ENCODE measurements at regions not wholly inside any gene's neighbourhood (a gene's known extent, or its start where the extent isn't known, plus 50 kb on each side); places are given as distances from the start of the nearest gene placed in this dataset.

DNA sequence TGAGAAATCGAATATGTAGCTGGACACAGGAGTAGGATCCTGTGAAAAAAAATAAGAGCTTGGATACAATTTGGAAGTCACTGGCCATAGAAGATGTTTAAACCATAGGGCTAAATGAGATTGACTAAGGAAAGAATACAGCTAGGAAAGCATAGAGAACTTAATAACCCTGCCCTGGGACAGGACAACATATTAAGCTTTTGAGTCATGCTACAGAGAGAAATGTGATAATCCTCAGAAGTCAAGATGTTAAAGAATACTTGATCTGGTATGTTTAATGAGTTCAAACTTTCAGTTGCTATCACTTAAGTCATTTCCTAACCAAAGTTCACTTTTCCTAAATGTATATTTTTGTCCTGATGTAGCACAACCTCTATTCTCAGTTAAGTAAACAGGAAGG lies 154.6 kb upstream of the TSHZ2 start:
- FAIRE-seq = no peak

DNA sequence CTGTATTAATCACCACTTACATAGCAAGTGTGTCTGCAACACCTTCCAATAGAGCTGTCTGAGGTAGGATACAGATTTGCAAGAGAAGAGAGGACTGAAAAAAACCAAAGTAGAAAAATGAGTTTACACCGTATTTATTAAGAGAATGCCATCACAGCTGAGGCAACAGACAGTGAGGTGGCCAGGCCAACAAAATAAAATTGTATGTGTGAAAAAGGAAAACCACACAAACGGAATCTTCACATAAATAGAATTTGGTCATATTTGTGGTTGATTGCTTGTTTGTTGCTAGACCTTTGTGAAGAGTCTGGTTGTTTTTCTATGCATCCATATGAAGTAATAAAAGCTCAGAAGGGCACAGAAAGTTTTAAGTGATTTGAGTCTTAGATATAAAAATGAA lies 157.8 kb upstream of the TSHZ2 start:
- FAIRE-seq = no peak

DNA sequence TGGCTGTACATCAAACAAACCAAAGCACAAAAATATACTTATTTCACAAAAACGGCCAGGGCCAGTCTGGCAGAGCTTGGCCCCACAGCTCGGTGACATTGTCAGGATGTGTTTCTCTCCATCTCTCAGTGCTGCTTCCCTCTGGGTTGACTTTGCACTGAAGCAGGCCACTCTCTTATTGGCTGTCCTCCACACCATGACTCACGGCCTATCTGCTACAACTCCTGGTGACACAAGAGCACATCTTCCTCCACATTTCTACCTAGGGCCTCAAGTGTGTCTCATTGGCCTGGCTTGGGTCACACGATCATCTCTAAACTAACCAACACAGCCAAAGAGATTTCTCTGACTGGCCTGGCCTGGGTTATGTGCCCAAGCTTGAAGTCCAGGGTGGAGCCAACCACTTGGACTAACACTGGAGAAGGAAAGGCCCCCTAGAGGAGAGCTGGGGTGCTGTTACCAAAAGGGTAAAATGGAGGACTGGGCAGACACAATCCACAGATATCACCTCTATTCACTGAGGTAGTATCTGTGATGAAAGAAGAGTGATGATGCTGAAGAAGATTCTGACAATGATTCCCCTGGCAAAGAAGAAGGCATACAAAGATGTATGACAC lies 159.8 kb upstream of the TSHZ2 start:
- FAIRE-seq = no peak

DNA sequence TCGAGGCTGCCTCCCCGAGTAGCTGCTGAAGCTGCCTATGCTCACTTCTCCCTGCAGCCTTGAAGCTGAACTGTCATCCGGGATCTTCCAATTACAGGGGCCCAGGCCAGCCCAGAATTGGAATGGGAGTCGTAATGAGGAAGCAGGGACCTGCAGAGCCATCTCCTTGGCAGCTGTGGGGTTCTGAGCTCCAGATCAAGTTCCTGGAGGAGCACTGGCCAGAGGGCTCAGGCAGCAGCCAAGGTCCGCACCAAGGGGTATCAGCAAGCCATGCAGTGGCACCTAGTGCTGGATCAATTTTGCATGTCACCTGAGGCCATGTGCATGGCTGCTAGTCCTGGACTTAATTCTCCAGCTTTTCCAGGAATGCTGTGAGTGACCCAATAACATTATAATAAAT lies 163.2 kb upstream of the TSHZ2 start:
- no peak for FAIRE-seq

DNA sequence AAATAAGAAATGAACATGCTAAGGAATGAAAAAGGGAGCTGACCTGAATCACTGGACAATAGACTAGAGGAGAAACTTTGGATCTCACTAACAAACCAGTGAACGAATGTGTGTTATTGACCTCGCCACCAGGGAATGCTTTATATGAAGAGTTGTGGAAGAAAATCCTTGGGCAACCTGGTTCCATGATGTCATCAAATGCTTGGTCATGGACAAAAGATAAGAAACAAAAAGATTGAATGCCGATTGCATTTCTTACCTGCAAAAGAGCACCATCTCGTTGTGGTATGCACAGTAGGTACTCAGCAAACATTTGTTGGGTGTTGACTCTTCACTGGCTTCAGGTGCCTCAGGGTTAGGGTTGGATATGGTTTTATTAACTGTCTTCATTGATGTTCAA lies 165.2 kb upstream of the TSHZ2 start:
- FAIRE-seq = no peak

DNA sequence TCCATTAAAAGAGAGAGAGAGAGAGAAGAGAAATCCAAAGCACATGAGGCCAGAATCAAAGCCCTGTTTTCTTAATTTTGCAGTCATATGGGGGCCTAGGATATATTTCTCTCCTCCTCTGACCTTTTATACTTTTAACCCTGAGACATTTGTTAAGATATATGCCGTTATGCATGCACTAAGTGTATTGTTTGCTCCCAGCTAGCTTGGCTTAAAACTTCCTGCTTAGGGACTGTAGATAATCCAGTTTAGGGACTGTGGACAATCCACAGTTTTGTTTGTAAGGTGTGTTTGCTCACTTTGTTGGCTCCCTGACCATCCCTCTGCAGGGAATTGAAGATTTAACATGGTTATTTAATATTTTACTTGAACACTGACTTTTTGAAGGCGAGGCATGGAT lies 166.3 kb upstream of the TSHZ2 start:
- FAIRE-seq = no peak

DNA sequence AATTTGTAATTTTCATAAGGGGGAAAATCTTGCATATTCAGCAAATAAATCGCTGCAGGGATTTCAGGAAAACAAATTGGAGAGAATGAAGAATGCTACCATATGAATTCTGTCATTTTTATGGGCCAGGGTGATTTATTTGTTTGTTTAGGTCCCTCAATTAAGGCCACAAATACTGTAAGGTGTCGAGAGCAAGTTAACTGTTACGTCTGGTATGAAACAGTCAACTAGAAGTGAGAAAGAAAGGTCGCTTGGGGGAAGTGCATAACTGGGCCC lies 166.9 kb upstream of the TSHZ2 start:
- peak; percentile 24 for FAIRE-seq

DNA sequence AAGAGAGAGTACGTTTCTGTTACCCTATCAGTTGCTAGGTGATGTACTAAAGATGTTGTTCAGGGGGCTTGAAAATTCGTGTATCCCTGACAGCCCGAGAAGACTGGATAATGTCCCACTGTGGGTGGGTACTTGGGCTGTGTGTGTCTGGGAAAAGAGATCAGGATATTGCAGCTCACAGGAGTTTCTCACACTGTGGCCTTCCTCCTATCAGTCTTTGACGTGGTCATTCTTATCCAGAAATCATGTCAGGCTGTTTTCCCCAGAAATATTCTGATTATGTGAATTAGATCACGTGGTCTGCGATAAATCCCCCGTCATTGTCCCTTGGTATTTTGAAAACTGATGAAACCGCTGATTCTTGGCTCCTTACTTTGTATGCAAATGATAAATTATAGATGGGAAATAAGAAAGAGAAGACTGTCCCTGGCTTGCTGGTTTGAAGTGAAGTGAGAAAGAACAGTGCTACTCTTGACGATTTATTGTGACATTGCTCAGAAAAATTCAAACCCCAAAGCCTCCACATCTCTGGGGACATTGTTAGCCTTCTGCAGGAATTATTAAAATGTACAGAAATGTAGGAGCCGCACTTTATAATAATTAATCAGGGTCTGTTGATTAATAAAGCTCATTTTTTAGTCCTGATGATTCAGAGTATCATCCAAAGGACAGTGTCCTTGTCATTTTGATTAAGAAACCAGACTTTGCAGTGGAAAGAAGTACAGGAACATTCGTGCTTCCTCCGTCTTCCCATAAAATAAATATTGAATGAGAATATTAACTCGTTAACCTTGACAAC lies 167.5 kb upstream of the TSHZ2 start:
- no peak for FAIRE-seq

DNA sequence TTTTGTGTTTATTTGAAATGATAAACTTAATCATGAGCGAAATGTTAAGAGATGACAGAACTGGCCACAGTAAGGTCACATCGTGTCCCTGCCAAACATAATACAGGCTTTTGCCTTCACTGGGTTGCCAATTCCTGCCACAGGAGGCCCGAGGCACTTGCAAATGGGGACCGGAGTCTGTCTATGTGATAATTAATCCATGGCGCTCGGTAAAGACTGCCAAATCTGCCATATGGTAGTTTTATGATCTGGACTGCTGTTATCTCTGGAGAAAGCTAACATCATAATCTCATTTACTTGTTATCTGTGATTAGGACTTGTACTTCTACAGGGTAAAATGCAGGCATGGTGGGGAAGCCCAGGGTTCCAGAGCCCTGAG lies 170.5 kb upstream of the TSHZ2 start:
- no peak for FAIRE-seq

DNA sequence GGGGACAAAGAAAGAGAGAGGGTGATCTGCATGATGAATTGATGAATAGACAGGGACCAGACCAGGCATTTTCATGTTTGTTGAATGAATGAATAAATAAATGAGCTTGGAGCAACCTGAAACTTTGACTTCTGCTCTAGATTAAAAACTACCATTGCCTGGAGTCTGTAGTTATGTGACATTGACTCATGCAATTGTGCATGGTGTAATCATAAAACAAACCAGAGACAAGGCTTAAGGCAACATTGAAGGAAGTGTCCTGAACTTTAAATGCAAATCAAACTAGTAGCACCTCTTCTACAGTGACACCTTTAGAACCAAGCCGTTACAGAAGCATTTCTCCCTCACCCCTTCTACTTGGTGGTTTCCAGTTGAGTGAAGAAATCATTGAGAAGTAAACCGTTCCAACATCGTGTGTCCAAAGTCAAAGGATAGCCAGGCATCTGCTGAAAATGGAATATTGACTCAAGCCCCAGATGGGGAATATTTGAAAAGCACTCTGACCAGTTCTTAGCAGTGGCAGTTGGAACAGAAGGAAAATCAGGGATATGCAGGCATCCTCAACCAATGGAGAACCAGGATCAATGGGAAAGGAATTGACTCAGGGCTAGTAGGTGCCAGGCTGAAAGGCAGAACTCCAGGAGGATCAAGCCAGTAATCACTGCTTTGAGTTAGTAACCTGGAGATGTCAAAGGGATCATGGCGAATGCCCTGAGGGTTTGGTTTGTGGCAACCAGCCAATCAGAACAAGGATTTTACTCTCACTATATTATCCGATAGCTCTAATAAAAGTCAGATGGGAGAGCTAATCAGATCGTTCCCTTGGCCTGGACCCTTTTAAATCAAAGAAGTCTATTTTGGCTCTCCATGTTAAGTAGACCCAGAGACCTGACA lies 171.2 kb upstream of the TSHZ2 start:
- FAIRE-seq = no peak

DNA sequence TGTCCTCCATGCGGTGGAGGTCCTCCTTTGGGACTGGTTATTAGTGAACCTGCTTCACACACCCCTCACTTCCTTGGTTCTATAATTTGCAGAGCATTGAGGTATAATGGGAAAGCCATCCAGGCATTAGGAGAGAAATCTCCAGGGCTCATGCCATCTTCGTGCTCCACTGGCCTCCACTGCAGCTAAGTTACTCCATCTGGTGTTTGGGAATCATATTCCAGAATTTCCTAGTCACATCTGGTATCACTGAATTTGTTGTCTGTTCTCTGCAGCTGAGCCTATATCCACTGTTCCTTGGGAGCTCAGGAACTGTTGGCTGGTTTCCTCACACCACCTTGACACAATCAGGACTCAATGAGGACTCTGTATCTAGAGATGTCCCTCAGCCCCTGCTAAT lies 173.0 kb upstream of the TSHZ2 start:
- FAIRE-seq = no peak

DNA sequence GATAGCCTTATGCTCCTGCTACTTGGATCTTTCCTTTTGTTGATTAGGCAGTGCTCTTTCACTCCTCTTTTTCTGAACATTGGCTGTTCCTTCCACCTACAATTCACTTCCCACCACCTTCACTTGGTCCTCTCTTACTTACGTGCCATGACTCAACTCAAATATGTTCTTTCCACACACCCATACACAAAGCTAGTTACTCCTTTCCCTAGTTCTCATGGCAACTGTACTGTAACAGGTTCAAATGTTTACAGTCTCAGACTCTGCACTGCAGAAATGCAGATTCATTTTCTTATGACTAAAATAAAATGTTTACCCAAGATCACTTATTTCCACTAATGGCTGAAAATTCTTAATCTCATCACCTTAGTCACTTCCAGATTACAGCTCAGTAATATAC lies 174.0 kb upstream of the TSHZ2 start:
- FAIRE-seq = no peak

DNA sequence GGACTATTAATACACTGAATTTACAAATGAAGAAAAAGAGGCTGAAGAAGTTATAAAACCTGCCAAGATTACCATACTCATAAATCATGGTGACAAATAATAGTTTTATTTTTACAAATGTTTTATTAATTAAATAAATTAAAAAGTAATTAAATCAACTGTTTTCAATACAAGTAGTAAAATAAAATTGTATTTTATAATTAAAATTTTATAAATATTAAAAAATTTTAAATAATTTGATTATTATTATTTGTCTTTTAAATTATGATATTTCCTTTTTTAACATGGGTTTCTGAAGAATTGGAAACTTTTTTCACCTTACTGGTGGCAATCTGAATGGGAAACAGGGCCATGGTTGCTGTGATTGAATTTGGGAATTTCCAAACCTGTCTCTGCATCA lies 177.3 kb upstream of the TSHZ2 start:
- no peak for FAIRE-seq

DNA sequence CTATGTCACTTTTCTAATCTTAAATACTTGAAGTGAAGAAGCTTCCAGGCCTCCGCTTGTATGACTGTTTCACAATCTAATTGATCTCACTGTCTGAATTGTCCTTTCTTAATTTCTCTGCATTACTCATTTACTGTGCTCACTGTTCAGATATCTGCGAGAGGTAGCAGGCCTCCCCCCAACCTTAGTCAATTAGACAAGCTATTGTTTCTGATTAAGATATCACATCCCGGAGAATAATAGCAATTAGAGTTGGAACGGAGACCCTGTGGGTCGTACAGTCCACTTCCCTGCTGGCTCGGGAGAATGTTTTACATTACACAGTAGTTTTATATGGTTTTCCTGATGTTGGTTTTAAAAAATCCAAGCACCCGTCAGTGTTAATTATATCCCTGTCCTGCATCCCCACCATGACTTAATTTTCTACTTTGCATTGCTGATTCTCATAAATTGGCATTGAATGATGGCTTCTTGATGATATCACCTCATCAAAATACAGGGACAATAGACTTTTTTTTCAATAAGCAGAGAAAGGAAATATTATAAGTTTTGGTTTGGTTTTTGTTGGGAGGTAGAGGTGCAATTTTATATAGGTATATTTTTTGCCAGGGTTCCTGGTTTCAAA lies 178.7 kb upstream of the TSHZ2 start:
- no peak for FAIRE-seq

DNA sequence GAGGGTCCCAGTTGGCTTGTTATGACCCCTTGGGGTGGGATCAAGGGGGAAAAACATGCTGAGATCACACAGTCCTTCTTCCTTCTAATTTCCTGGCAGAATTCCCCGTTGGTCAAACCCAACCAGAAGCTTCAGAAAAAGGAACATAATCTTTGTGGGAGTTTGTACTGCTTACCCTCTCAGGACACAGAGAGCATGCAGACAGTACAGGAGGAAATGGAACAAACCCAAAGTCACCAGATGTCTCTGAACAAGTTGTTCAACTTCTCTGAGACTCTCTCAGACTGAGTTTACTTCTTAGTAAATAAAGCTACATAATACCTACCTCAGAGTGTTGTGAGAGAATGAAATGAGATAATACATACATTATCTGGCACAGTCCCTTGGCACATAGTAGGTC lies 181.1 kb upstream of the TSHZ2 start:
- no peak for FAIRE-seq

DNA sequence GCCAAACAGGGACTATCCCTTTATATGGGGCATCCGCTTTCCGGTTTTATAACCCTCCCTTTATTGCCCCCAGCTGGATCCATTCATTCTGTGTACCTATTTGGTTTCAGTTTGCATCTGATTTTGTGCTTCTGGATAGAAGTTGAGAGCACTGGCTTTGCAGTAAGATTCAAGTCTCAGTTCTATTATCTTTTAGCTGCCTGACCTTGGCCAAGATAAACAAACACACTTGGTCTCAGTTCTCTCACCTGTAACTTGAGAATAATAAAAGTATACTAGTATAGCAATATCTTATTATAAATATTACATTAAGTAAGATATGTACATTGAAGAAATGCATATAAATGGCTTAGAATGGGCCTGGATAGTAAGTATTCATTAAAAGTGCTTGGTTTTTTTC lies 182.4 kb upstream of the TSHZ2 start:
- no peak for FAIRE-seq

DNA sequence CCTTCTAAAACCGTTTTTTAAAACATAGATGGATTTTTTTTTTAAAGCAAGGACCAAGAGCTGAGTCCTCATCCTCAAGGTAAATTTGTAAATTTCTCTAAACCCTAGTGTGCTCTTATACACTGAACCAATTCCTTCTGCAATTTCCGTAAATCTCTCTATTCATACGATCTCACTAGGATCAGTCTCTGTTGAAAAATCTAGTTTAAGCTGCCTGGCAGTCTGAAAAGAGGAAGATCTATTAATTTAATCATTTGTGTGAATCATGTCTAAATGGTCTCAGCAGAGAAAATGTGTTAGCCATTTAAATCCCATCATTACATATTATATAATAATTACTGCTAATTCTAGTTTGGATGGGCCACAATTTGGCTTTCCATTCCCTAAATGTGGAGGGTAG lies 184.2 kb upstream of the TSHZ2 start:
- FAIRE-seq = no peak

DNA sequence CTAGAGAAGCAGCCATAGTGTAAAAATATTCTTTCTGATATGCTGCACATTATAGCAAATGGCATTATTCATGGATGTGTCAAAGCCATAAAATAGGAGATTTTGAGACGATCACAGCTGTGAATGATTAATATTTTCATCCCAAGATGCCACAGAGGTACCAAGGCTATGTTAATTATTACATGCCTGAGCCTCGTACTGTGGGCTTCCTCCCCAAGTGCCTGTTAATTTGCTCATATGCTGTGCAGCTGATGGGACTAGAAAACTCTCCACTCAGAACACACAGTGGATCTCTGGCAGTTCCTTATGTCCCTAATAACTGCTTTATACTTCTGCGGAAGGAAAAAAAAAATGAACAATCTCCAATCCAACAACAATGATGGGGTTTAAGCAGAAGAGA lies 184.9 kb upstream of the TSHZ2 start:
- FAIRE-seq = no peak

DNA sequence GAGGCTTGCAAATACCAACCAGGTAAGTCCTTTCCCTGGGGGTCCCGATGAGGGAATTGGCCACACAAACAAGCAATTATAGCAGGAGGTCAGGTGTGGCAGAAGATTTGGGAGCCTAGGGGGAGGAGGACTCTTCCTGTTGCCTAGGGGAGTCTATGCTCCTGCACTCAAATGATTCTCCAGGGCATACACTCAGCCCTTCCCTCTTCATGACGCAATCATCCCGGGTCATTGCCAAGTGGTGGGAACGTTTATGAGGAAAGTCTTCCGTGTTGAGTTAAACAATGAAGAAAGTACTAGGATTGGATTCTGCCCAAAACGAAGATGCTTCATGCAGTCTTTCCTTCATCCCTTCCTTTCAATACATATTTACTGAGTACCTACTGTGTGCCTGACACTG lies 186.5 kb upstream of the TSHZ2 start:
- no peak for FAIRE-seq

DNA sequence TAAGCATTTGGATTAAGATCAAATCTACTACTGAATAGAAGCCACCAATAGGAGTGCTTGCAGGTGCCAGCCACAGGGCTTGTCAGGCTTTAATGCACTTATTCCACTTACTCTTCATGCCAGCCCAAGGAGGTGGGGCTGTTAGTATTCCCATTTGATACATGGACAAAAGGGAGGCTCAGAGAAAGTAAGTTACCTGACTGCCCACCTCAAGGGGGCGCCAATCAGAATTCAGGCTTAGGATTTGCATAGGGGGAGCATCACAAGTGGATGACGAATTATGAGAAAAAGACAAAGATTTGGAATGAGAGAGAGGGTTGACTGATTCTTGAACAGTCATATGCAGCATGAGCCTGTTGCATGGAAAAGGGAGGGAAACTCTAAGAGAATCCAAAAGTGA lies 188.4 kb upstream of the TSHZ2 start:
- no peak for FAIRE-seq

DNA sequence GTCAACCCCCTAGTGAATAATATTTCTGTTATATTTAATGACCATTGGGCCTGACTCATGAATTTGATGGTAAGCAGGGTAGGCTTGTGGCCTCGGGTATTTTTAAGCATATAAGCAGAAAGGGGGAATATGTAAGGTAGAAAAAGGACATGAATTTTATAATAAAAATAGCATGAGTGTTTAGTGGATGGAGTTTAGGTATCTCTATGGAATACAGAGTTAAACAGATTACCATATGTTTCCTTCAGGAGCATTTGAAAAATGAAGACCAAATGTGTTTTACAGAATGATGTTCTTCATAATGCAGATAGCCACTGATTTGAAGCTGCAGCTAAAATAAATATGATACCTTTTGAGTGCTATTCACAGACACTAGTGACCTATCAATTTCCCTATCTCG lies 191.7 kb upstream of the TSHZ2 start:
- no peak for FAIRE-seq

DNA sequence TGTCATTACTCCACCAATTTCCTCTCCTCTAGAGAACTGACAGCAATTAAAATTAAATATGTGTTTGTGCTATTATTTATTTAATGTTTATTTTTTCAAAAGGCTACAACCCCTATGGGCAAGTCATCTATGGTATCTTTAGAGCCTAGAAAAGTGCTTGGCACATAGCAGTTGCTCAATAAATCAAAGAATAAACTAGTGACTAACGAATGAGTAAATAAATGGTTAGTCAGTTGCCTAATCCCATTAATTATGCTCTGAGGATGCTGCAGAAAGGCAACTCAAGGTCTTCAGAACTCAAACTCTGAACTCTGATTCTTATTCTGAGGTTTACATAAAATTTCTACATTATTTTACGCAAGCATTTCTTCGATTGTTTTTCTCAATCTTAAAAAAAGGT lies 193.0 kb upstream of the TSHZ2 start:
- FAIRE-seq = no peak

DNA sequence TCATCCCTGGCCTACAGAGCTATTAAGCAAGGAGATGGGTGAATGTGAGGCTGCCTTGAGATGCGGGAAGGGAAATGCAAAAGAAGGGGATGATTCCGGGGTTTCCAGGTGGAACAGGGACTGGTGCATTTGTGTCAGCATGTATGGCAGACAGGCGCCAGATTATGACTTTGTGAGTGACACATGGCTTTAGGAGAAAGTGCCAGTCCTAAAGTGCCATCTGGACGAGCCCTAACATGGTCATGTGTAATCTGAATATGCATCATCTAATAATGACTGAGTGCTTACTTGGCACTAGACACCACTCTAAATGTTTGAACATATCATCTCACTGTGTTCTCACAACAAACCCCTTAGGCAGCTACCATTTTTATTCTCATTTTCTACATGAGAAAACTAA lies 195.0 kb upstream of the TSHZ2 start:
- FAIRE-seq = no peak

DNA sequence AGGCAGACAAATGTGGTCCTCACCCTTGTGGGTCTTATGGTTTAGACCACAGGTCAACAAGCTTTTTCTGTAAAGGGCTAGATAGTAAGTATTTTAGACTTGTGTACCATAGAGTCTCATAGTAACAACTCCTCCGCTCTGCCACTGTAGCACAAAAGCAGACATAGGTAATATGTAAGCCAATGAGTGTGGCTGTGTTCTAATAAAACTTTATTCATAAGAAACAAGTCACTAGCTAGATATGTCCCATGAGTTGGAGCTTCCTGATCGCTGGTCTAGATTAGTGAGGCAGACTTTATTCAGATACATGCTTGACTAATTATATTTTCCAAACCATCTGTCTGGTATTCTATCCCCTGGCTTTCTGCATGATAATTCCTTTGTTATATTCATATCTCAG lies 196.4 kb upstream of the TSHZ2 start:
- FAIRE-seq = no peak

Data from islet of Langerhans (tissue), 1 donor.